GM21367 (cell line): ENCODE measurements at regions not wholly inside any gene's neighbourhood (a gene's known extent, or its start where the extent isn't known, plus 50 kb on each side); places are given as distances from the start of the nearest gene placed in this dataset.

Experiments
- ATAC-seq: cut with Tn5 transposase; IDR thresholded peaks from one replicate; pipeline ENCODE4 v1.9.1; 2021; ENCODE audit not compliant: unreplicated experiment

- ATAC-seq: no peak
These were observed 474.9 kb upstream of the CWC22 start for GRCh38 chr2:180481998-180482397.

GRCh38 chr2:180478883-180479282, 471.8 kb upstream of the CWC22 start:
- ATAC-seq: no peak

- no peak for ATAC-seq
These were observed 467.6 kb upstream of the CWC22 start for GRCh38 chr2:180474716-180475115.

DNA sequence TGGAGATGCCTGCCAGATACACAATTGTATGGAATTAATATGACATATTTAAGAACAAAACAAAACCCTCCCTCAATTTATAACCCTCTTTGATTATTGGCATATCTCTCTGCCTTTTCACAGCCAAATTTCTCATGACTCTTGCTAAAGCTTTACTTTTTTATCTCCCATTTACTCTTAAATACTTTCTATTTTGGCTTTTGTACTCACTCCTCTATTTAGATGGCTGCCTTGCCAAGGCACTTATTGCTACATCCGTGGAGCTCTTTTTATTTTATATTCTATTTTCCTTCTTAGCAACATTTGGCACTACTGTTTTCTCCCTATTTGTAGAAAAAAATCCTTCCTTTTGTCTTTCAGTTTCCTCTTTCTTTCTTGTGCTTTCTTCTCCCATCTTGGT, 466.4 kb upstream of the CWC22 start:
- ATAC-seq: no peak

DNA sequence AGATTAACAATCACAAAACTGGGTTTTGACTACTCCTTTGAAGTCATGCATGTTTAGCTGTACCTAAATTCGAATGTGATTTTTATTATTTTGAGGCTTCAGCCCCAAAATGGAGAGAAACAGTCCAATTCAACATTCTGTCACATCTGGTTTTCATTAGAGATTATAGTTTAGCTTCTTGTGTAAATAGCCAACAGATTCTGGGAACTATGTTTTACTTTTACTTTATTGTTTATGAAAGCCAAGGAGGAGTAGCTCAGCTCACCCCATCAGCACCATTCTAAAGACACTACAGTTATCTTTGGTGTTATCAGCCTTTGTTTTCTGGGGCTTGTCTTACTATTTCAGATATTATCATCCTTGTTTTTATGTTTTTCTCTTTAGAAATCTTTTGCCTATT, 465.0 kb upstream of the CWC22 start:
- no peak for ATAC-seq

- no peak for ATAC-seq
These were observed 456.5 kb upstream of the CWC22 start for GRCh38 chr2:180463608-180464007.

DNA sequence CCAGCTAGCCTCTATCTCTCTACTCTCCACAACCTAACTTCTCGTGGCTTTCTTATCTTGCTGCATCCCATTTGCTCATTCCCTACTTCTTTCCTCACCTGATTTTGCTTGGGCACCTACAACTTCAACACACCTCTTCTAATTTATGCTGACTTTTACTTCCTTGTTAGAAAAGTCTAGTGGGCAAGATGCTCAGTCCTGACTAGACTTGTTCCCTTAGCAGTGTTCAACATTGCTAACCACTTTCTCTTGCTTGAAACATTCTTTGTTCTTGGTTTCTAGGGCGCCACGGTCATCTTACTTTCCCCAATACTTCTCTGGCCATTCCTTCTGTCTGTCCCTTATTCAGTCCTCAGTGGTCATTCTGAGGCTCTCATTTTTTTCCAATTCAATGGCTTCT, 454.7 kb upstream of the CWC22 start:
- ATAC-seq: no peak

DNA sequence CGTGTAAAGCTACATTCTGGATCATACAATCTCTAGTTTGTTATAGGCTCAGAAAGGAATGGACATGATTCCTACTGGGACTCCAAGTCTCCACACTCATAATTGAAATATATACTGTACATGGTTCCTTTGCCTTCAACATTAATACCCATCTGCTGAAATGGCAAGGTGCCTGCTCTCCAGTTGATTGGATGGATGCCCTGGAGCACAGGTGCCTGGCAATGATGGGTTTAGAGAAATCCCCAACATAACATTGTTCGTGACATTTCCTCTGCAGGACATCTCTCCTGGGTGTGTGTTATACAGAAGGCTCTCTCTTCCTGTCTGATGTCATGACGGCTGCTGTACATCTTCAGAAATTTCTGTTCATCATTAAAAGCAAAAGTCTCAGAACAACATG, 449.7 kb upstream of the CWC22 start:
- ATAC-seq: no peak

DNA sequence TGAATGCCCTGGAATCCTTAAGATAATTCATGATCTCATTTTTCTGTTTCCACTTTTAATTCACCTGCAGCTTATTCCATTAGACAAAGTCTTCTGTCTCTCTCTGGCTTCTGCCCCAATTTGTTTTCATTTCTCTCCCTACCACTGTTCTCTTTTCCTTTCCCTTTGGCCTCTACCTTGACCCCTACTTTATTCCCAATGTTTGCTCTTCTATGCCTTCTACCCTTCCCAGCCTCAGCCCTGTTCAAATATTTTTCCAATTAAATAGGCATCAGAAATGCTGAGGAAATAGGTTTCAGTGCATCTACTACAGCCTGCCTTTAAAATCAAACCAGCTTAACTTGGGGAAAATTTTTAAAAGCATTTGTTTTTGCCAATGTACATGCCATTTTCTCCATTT, 443.7 kb upstream of the CWC22 start:
- ATAC-seq: no peak

DNA sequence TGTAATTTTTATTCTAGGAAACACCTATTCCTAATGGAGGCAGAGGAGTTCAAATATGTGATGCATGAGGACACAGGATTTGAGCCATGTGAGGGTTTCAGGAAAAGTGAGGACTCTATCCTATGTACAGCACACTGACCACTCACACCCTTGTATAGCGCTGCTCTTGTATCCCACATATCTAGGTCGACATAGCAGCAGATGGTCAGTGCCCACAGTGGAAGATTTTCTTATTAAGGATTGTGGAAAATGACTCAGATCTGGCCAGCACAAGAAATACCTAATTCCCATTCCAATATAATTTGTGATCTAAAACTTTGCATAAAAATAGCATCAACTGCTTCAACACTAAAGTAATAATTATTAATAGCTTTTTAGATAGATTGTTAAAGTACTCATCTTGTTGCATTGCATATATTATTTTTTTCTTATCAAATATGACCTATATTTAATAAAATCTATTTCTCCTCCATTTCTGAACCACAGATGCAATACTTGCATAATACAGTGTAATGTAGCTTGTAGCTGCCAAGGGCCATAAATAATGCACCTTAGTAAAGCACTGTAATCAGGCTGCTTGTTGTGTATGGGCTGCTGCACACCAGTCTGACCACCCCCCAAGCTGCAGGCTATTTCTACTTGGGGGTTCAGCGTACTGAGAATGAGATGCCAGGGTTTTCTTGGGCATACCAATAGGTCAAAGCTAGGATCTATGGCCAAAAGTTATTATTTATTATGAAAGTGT, 442.2 kb upstream of the CWC22 start:
- no peak for ATAC-seq

GRCh38 chr2:180446492-180446891, 439.4 kb upstream of the CWC22 start:
- no peak for ATAC-seq

DNA sequence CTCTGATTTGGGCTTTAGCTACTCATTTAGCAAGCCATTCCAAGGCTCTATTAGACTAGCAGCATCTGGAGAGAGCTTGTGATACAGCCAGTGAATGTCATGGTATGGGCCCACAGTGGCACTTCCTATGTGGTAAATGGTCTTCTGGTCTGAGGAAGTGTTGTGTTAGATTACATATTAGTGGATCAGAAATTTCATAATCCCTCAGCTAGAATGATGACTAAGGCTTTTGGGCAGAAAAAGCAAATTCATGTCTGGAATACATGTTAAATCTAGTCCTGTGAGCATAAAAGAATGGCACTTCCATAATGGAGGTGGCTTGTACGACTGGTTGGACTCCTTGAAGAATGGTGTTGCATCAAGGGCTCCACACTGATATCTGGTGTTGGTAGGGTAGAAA, 436.8 kb upstream of the CWC22 start:
- ATAC-seq: no peak

- no peak for ATAC-seq
These were observed 436.0 kb upstream of the CWC22 start for GRCh38 chr2:180442860-180443644.

GRCh38 chr2:180419212-180419611, 412.1 kb upstream of the CWC22 start:
- ATAC-seq: no peak

DNA sequence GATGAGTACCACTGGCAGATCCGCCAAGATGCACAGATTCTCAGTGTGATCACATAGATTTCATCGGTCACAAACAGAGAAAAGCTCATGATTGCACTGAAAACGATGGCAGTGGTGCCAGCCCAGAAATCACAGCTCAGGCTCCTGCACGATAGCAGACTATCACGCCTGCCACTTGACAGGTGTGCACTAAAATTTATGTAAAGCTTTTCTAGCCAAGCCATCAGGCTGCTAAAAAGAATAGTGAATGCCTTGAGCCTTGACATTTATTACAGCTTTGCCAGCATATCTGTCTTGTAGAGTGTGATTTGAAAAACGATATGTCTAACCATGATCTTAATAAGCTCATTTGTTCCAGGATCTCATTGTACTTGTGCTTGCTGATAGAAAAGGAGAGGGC, 409.5 kb upstream of the CWC22 start:
- no peak for ATAC-seq

DNA sequence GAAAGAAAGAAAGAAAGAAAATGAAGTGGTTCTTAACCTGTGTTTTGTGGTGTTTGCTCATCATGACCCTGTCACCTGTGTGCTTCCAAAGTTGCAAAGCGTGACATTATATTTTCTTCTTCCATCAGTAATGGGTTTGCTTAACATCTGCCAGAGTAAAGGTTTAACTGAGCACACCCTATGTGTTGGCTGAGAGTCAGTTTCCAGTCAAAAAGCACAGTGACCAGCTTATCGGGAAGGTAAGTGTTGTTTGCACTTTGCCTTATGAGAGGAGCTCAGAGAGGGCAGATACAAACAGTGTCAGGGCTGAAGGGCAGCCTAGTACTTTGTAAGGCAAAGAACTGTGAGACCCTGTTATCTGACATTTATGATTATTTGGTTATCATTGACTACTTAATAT, 406.2 kb upstream of the CWC22 start:
- ATAC-seq: no peak

- no peak for ATAC-seq
These were observed 405.1 kb upstream of the CWC22 start for GRCh38 chr2:180412219-180412618.

GRCh38 chr2:180411661-180412060, 404.6 kb upstream of the CWC22 start:
- ATAC-seq: no peak

DNA sequence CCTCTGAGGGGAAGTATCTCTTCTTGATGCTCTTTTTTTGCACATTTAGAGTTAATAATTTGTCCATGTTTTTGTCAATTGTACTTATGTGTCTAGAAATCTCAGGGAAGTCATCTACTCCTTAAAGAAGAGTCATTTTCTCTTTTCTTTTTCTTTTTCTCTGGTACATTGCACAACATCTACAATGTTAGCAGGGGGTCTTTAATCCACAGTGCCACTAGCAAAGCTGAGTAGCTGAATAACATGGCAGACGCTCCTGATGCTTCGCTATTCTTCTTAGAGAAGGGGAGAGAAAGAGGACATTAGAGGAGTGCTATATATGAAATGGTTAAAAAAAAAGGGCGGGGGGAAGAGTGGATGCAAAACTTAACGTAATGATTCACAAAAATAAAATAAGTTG, 399.6 kb upstream of the CWC22 start:
- ATAC-seq: no peak

DNA sequence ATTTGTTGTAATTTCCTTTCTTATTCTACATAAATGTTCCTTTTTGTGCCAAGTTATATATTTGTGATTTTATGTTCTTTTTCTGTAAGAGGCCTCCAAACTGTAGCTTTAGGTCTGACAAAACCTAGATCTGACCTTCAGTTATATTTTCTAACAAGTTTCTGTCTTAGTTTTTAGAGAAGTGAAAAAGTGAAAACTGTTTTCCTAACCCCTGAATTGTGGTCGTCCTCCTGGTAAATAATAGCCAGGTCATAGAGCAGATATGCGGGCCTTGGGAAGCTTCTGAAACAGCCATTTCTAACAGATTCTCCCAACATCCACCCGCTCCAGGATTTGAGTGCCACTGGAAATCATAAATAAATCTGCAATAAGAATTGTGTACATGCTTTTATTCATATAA, 398.4 kb upstream of the CWC22 start:
- ATAC-seq: no peak

GRCh38 chr2:180394305-180394704, 387.2 kb upstream of the CWC22 start:
- no peak for ATAC-seq

DNA sequence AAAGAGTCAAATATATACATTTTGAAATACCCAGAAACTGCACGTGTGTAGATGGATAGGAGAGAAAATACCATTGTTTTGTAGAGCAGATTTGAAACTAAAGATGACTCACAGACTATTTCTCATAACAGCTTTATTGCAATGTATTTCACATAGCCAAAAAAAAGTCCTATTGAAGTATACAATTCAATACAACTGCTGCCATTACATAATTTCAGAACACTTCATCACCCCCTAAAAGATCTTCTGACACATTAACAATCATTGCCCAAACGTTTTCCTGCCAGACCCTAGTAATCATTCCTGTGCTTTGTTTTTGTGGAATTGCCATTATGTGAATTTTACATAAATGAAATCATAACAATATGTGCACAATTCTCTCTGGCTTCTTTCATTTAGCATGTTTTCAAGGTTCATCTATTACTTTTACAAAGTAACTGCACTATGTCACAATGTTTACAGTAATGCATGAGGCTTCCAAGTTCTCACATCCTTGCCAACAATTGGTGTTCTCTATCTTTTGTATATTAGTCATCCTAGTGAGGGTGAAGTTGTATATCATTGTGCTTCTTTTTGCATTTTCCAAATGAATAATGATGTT, 378.6 kb upstream of the CWC22 start:
- no peak for ATAC-seq
